ENCODE measurements at regions not wholly inside any gene's neighbourhood (a gene's known extent, or its start where the extent isn't known, plus 50 kb on each side); places are given as distances from the start of the nearest gene placed in this dataset.
"Not testable (repeated sequence)": the region's sequence is repeated elsewhere in the genome, so short reads cannot be mapped to it uniquely, and the experiment has no call there.

DNA sequence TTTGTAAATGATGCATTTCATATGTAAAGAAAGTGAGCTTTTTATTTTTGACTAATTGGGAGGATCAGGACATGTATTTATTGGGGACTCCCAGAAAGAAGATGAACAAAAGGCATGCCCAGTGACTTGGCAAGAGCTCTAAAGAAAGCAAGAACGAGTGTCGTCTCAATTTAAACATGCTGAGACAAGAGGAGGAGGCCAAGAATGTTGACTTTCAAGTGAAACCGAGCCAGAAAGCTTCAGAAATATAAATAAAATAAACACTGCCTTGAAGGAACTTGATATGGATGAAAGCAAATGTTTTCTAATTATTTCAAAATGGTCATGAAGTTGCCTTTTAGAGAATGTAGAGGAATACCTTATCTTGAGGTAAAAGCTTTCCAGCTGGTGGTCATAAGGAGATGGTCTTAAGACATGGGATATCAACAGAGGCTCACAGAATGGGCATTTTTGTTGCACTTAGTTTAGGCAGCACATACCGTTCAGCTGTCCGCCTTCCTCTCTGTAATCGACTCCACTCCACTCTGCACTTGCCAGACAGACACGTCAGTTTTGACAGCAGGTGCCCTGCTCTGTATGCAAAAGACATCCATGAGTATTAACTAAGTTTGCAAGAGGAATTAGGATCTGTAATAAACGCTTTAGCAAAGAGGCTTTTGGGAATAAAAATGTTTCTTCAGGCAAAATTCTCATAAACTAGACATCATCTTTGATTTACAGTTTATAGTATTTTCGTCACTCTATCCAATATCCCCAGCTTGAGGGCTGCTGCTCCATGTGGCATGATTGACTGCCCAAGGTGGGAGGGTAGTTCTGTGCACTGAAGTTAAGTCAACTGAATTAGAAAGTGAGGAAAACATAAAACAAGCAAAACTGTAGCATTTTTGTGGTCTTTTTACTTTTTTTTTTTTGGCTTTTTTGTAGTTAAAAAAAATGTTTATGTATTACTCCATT, 613.1 kb downstream of the PKHD1 start:
- POLR2A ChIA-PET: no interaction called here

DNA sequence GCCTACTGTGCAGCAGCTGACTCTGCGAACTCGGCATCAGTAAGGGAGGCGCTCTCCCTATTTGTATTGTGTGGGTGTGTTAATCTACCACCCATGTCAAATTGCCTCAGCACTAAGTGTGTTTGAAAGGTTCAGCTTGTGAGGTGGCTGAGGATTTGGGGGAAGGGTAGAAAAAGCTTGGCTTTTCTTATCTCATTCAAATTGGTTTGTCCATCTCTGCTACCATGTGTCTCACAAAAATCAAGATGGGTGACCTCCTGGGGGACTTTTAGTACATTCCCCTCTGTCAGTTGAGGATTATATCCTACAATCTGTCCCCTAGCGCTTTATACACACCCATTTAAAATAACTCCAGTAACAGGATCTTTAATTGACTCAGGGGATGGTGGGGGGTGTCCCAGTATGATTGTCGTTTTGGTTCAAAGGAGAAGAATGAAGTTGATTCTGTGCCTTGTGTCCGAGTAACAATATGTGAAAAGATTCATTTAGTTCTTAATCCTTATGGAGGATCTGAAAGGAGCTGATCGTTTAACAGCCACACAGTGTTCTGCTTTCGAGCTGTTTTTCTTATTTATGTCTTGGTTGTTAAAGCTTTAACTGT, 609.6 kb downstream of the PKHD1 start:
- TF ChIP-seq, protein P1, sequence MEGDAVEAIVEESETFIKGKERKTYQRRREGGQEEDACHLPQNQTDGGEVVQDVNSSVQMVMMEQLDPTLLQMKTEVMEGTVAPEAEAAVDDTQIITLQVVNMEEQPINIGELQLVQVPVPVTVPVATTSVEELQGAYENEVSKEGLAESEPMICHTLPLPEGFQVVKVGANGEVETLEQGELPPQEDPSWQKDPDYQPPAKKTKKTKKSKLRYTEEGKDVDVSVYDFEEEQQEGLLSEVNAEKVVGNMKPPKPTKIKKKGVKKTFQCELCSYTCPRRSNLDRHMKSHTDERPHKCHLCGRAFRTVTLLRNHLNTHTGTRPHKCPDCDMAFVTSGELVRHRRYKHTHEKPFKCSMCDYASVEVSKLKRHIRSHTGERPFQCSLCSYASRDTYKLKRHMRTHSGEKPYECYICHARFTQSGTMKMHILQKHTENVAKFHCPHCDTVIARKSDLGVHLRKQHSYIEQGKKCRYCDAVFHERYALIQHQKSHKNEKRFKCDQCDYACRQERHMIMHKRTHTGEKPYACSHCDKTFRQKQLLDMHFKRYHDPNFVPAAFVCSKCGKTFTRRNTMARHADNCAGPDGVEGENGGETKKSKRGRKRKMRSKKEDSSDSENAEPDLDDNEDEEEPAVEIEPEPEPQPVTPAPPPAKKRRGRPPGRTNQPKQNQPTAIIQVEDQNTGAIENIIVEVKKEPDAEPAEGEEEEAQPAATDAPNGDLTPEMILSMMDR (IDR thresholded peaks at IDR 0.05; ENCODE audit: low read depth, low read length): no peak
- Histone ChIP-seq H3K4me3 (ENCODE audit: low read depth, low read length) (no peak overlapping the region), H3K27me3 (ENCODE audit: control insufficient read depth, insufficient read depth, low read length) (no peaks in the 10 kb centered on the region), H3K27ac (ENCODE audit: low read depth, low read length) (no peak overlapping the region), H3K9me3 (ENCODE audit: control insufficient read depth, insufficient read depth, low read length) (peaks cover 5% of the 10 kb centered on the region; the same call in 1 of the 2 replicates)
- DNase-seq (ENCODE audit: low read depth, low spot score): no peak
- POLR2A ChIA-PET: no interaction called here
- CTCF ChIA-PET: no interaction called here

More for the DNA sequence above, 613.1 kb downstream of the PKHD1 start:
- H3K9me3 ChIP-seq (ENCODE audit: control insufficient read depth, insufficient read depth, low read length): peaks cover 5% of the 10 kb centered on the region; the same call in 1 of the 2 replicates
- H3K4me3 ChIP-seq (ENCODE audit: low read depth, low read length): no peak overlapping the region
- CTCF ChIA-PET: no interaction called here
- TF ChIP-seq, protein P1 (IDR thresholded peaks at IDR 0.05; ENCODE audit: low read depth, low read length): no peak
- H3K27me3 ChIP-seq (ENCODE audit: control insufficient read depth, insufficient read depth, low read length): no peaks in the 10 kb centered on the region
- DNase-seq (ENCODE audit: low read depth, low spot score): no peak
- no peak overlapping the region for H3K27ac ChIP-seq (ENCODE audit: low read depth, low read length)

DNA sequence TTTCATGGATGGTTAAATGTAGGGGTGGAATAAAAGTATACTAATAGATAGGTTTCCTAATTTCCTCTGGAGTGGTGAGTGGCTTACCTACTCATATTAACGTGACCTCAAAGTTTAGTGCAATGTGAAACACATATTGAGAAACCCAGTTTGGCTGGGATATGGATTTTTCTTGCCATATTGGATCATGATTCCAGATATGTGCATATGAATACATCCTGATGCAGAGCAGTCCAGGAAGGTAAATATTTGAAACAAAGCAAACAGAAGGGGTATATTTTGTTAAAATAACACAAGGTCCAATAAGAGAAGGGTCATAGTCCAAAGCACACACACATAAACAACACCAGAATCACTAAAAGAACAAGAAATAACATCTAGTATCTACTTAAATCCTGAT, 608.1 kb downstream of the PKHD1 start:
- POLR2A ChIA-PET: no interaction called here
- no peak overlapping the region for H3K27ac ChIP-seq (ENCODE audit: low read depth, low read length)
- no peaks in the 10 kb centered on the region for H3K27me3 ChIP-seq (ENCODE audit: control insufficient read depth, insufficient read depth, low read length)
- no peak overlapping the region for H3K4me3 ChIP-seq (ENCODE audit: low read depth, low read length)
- TF ChIP-seq, protein P1 (IDR thresholded peaks at IDR 0.05; ENCODE audit: low read depth, low read length): no peak
- CTCF ChIA-PET: no interaction called here
- no peak for DNase-seq (ENCODE audit: low read depth, low spot score)
- H3K9me3 ChIP-seq (ENCODE audit: control insufficient read depth, insufficient read depth, low read length): peaks cover 5% of the 10 kb centered on the region; the same call in 1 of the 2 replicates

DNA sequence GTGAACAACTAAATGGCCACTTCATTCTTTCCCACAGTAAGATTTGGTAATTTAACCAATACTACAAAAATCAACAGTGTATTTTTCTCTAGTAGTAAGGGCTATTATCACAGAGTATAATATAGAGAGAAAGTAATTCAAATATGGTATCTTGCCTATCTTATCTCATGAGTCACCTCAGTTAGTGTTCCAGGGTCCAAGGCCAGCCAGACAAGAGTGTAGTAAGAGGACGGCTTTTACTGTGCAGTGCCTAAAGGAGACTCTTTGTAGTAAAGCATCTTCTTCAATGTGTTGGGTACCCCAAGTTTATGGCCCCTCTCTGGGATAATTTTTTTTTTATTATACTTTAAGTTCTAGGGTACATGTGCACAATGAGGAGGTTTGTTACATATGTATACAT, 607.4 kb downstream of the PKHD1 start:
- DNase-seq (ENCODE audit: low read depth, low spot score): no peak
- Histone ChIP-seq H3K27me3 (ENCODE audit: control insufficient read depth, insufficient read depth, low read length) (no peaks in the 10 kb centered on the region), H3K27ac (ENCODE audit: low read depth, low read length) (no peak overlapping the region), H3K9me3 (ENCODE audit: control insufficient read depth, insufficient read depth, low read length) (peaks cover 3% of the 10 kb centered on the region; the same call in 1 of the 2 replicates), H3K4me3 (ENCODE audit: low read depth, low read length) (no peak overlapping the region)
- TF ChIP-seq, protein P1 (IDR thresholded peaks at IDR 0.05; ENCODE audit: low read depth, low read length): no peak
- POLR2A ChIA-PET: no interaction called here
- CTCF ChIA-PET: no interaction called here

DNA sequence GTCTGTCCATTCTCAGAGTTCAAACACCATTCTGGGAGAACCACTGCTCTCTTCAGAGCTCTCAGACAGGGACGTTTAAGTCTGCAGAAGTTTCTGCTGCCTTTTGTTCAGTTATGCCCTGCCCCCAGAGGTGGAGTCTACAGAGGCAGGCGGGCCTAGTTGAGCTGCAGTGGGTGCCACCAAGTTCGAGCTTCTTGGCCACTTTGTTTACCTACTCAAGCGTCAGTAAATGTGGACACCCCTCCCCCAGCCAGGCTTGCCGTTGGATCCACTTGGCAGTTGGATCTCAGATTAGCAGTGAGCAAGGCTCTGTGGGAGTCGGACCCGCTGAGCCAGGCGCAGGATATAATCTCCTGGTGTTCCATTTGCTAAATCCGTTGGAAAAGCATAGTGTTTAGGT, 601.5 kb downstream of the PKHD1 start:
- H3K27me3 ChIP-seq (ENCODE audit: control insufficient read depth, insufficient read depth, low read length); CTCF ChIA-PET; DNase-seq (ENCODE audit: low read depth, low spot score); POLR2A ChIA-PET; H3K27ac ChIP-seq (ENCODE audit: low read depth, low read length); H3K4me3 ChIP-seq (ENCODE audit: low read depth, low read length); H3K9me3 ChIP-seq (ENCODE audit: control insufficient read depth, insufficient read depth, low read length): not testable (repeated sequence)

All from AG04450 (cell line).